BLaER1 (cell line): ENCODE measurements at regions not wholly inside any gene's neighbourhood (a gene's known extent, or its start where the extent isn't known, plus 50 kb on each side); places are given as distances from the start of the nearest gene placed in this dataset.

Experiments
- H3K27ac ChIP-seq: shearing (Covaris generic); formaldehyde crosslinking; 2 replicates; pipeline ENCODE4 v1.8.1; 2022
- H3K27me3 ChIP-seq: shearing (Covaris generic); formaldehyde crosslinking; 2 replicates; pipeline ENCODE4 v1.8.1; 2022
- H3K36me3 ChIP-seq: shearing (Covaris generic); formaldehyde crosslinking; 2 replicates; pipeline ENCODE4 v1.8.1; 2022
- H3K4me1 ChIP-seq: shearing (Covaris generic); formaldehyde crosslinking; 2 replicates; pipeline ENCODE4 v1.8.1; 2022
- H3K4me2 ChIP-seq: shearing (Covaris generic); formaldehyde crosslinking; 2 replicates; pipeline ENCODE4 v1.8.1; 2022
- H3K4me3 ChIP-seq: shearing (Covaris generic); formaldehyde crosslinking; 2 replicates; pipeline ENCODE4 v1.8.1; 2022
- H3K9ac ChIP-seq: shearing (Covaris generic); formaldehyde crosslinking; 2 replicates; pipeline ENCODE4 v1.8.1; 2022
- H3K9me3 ChIP-seq: shearing (Covaris generic); formaldehyde crosslinking; 2 replicates; pipeline ENCODE4 v1.8.1; 2022
- H4K20me1 ChIP-seq: shearing (Covaris generic); formaldehyde crosslinking; 2 replicates; pipeline ENCODE4 v1.8.1; 2022
- Cebpa-rat ChIP-seq: shearing (Covaris generic); IDR thresholded peaks from 2 replicates; pipeline ENCODE4 v1.8.1; 2022

DNA sequence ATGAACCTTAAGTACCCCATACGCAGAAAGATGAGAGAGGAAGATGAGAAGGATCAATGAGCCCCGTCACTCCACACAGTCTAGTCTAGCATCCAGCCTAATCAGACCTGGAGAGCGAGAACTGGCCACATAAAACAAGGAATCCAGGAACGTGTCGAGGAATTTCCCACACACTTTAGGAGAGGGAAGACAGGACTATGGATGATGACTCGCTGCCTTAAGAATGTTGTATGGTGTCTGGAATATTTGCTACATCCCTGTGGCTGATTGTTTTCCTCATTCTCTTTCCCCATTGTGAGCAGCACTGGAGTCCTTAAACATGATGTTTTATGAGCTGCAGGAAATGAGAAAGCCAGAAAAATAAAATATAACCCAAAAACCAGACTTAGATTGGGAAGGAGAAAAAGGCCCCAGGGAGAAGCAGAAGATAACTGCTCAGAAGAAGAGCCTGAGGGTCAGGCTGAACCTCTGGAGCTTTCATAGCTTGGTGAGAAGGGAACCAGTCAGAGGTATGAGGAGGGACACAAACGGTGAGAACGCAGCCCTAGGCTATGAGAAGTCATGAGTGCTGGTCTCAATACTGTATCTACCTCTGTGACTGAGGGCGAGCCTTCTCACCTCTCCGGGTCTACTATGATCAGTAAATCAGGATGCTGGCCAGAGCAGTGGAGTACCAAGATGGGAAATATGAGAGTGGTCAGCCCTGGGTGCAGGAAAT is 139.5 kb upstream of the NOCT start:
- Histone ChIP-seq H3K9ac (no peak overlapping the region), H3K4me2 (no peak overlapping the region), H3K27me3 (no peaks in the 10 kb centered on the region), H3K4me1 (no peaks in the 10 kb centered on the region), H3K9me3 (no peaks in the 10 kb centered on the region), H3K4me3 (no peak overlapping the region), H4K20me1 (no peaks in the 10 kb centered on the region), H3K36me3 (no peaks in the 10 kb centered on the region), H3K27ac (no peak overlapping the region)
- TF ChIP-seq Cebpa-rat = no peak

DNA sequence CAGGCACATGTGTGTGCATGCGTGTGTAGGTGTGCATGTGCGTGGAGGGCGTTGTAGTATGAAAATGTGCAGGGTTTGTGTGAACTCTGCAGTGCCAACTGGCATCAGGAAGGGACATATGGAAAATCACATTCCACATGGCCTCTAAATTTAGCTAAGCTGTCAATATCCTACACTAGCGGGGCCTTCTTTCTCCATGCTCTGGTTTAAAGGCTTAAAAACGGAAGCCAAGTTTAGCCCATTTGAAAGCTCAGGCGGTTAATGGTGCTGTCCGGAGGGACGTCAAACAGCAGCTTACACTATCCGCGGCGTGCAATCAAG is 144.1 kb upstream of the NOCT start:
- no peak for TF ChIP-seq Cebpa-rat
- no peak overlapping the region for H3K4me2 ChIP-seq
- no peak overlapping the region for H3K27ac ChIP-seq
- peaks cover 6% of the 10 kb centered on the region for H3K4me1 ChIP-seq
- no peaks in the 10 kb centered on the region for H4K20me1 ChIP-seq
- H3K27me3 ChIP-seq = no peaks in the 10 kb centered on the region
- H3K9me3 ChIP-seq = no peaks in the 10 kb centered on the region
- H3K36me3 ChIP-seq = no peaks in the 10 kb centered on the region
- no peak overlapping the region for H3K4me3 ChIP-seq
- no peak overlapping the region for H3K9ac ChIP-seq

GRCh38 chr4:138870737-138871554 is 144.6 kb upstream of the NOCT start:
- H3K4me2 ChIP-seq = peak overlapping the region; percentile 20; the same call in 1 of the 2 replicates
- H3K27ac ChIP-seq = no peak overlapping the region
- no peaks in the 10 kb centered on the region for H3K36me3 ChIP-seq
- no peaks in the 10 kb centered on the region for H3K27me3 ChIP-seq
- no peak overlapping the region for H3K9ac ChIP-seq
- peaks cover 12% of the 10 kb centered on the region for H3K4me1 ChIP-seq
- no peaks in the 10 kb centered on the region for H3K9me3 ChIP-seq
- no peak for TF ChIP-seq Cebpa-rat
- H3K4me3 ChIP-seq = no peak overlapping the region
- no peaks in the 10 kb centered on the region for H4K20me1 ChIP-seq

GRCh38 chr4:138869631-138870030 is 145.9 kb upstream of the NOCT start:
- no peak overlapping the region for H3K4me3 ChIP-seq
- no peaks in the 10 kb centered on the region for H4K20me1 ChIP-seq
- no peaks in the 10 kb centered on the region for H3K27me3 ChIP-seq
- no peak for TF ChIP-seq Cebpa-rat
- no peak overlapping the region for H3K4me2 ChIP-seq
- no peaks in the 10 kb centered on the region for H3K9me3 ChIP-seq
- H3K9ac ChIP-seq = no peak overlapping the region
- peaks cover 24% of the 10 kb centered on the region for H3K4me1 ChIP-seq
- H3K27ac ChIP-seq = no peak overlapping the region
- no peaks in the 10 kb centered on the region for H3K36me3 ChIP-seq

DNA sequence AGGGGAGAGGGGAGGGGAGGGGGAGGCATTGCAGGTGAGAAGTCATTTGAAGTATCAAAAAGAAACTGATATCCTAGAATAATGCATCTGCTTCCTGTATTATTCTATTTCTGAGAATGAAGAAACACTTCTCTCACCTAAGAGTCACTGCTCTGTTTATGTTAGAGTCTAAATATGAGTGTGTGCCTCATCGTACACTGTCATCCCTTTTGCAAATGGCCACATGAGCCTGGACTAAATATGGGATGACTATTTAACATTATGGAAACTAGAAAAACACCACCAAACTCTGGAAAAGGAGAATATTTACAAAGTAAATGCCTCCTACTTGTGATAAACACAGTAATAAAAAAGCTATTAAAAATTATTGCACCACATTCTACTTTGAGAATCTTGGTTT is 146.4 kb upstream of the NOCT start:
- Histone ChIP-seq H4K20me1 (no peaks in the 10 kb centered on the region), H3K36me3 (no peaks in the 10 kb centered on the region), H3K27ac (no peak overlapping the region), H3K9ac (no peak overlapping the region), H3K4me2 (no peak overlapping the region), H3K9me3 (no peaks in the 10 kb centered on the region), H3K4me1 (peaks cover 29% of the 10 kb centered on the region), H3K27me3 (no peaks in the 10 kb centered on the region), H3K4me3 (no peak overlapping the region)
- TF ChIP-seq Cebpa-rat = no peak

GRCh38 chr4:138868562-138868961 is 147.0 kb upstream of the NOCT start:
- Histone ChIP-seq H3K4me1 (peaks cover 33% of the 10 kb centered on the region), H3K9me3 (0 out of 2 replicates have a peak, but pooled peaks cover under 1% of the 10 kb centered on the region), H4K20me1 (no peaks in the 10 kb centered on the region), H3K27me3 (no peaks in the 10 kb centered on the region), H3K36me3 (no peaks in the 10 kb centered on the region), H3K4me3 (no peak overlapping the region), H3K9ac (no peak overlapping the region), H3K27ac (no peak overlapping the region), H3K4me2 (no peak overlapping the region)
- TF ChIP-seq Cebpa-rat = no peak

GRCh38 chr4:138867404-138867803 is 148.2 kb upstream of the NOCT start:
- no peak overlapping the region for H3K9ac ChIP-seq
- H3K4me2 ChIP-seq = no peak overlapping the region
- no peak for TF ChIP-seq Cebpa-rat
- no peak overlapping the region for H3K4me3 ChIP-seq
- no peaks in the 10 kb centered on the region for H3K27me3 ChIP-seq
- H3K4me1 ChIP-seq = peaks cover 33% of the 10 kb centered on the region
- peaks cover 3% of the 10 kb centered on the region; the same call in 1 of the 2 replicates for H3K9me3 ChIP-seq
- no peak overlapping the region for H3K27ac ChIP-seq
- H4K20me1 ChIP-seq = no peaks in the 10 kb centered on the region
- no peaks in the 10 kb centered on the region for H3K36me3 ChIP-seq

GRCh38 chr4:138866314-138866713 is 149.3 kb upstream of the NOCT start:
- Histone ChIP-seq H3K27ac (no peak overlapping the region), H4K20me1 (no peaks in the 10 kb centered on the region), H3K9me3 (peaks cover 3% of the 10 kb centered on the region; the same call in 1 of the 2 replicates), H3K9ac (no peak overlapping the region), H3K4me1 (peaks cover 33% of the 10 kb centered on the region), H3K4me2 (peak overlapping the region; percentile 78), H3K4me3 (no peak overlapping the region), H3K36me3 (no peaks in the 10 kb centered on the region), H3K27me3 (no peaks in the 10 kb centered on the region)
- no peak for TF ChIP-seq Cebpa-rat

- Histone ChIP-seq H3K4me3 (no peak overlapping the region), H3K4me2 (peak overlapping the region; percentile 78), H3K9ac (no peak overlapping the region), H3K9me3 (peaks cover 3% of the 10 kb centered on the region; the same call in 1 of the 2 replicates), H4K20me1 (no peaks in the 10 kb centered on the region), H3K27ac (no peak overlapping the region), H3K27me3 (no peaks in the 10 kb centered on the region), H3K4me1 (peaks cover 33% of the 10 kb centered on the region), H3K36me3 (no peaks in the 10 kb centered on the region)
- no peak for TF ChIP-seq Cebpa-rat
Measured at GRCh38 chr4:138865765-138866164, 149.8 kb upstream of the NOCT start.
